OCI-LY1 (cell line): ENCODE measurements at regions not wholly inside any gene's neighbourhood (a gene's known extent, or its start where the extent isn't known, plus 50 kb on each side); places are given as distances from the start of the nearest gene placed in this dataset.

Experiments used
- H2AFZ ChIP-seq: fragments of 200-600 bp; sonication (generic), shearing (Covaris generic); 2 replicates; pipeline ENCODE4 v1.6.0; 2014; ENCODE audit warnings: antibody characterized with exemption, mild to moderate bottlenecking, low read length
- H3F3A ChIP-seq: fragments of 200-600 bp; sonication (generic), shearing (Covaris generic); 2 replicates; pipeline ENCODE4 v1.6.0; 2014; ENCODE audit warnings: mild to moderate bottlenecking, antibody characterized with exemption, low read length, moderate library complexity; ENCODE audit not compliant: insufficient read depth
- H3K27ac ChIP-seq: fragments of 200-600 bp; sonication (generic); 2 replicates; pipeline ENCODE4 v1.5.1; 2014; ENCODE audit warnings: low read length, mixed run types, mild to moderate bottlenecking, low read depth; ENCODE audit not compliant: poor library complexity, severe bottlenecking
- H3K27me3 ChIP-seq: fragments of 200-600 bp; sonication (generic); 2 replicates; pipeline ENCODE4 v1.6.0; 2014; ENCODE audit warnings: antibody characterized with exemption, mild to moderate bottlenecking, low read length, moderate library complexity; ENCODE audit not compliant: insufficient read depth
- H3K36me3 ChIP-seq: fragments of 200-600 bp; sonication (generic); 2 replicates; pipeline ENCODE4 v1.6.1; 2014; ENCODE audit warnings: mild to moderate bottlenecking, antibody characterized with exemption, low read length, moderate library complexity, mixed read lengths; ENCODE audit not compliant: insufficient read depth
- H3K4me1 ChIP-seq: fragments of 200-600 bp; sonication (generic); 2 replicates; pipeline ENCODE4 v1.5.1; 2014; ENCODE audit warnings: mild to moderate bottlenecking, low read length, moderate library complexity; ENCODE audit not compliant: insufficient read depth, severe bottlenecking
- H3K4me2 ChIP-seq: fragments of 200-600 bp; sonication (generic), shearing (Covaris generic); 2 replicates; pipeline ENCODE4 v1.6.1; 2014; ENCODE audit warnings: low read length
- H3K4me3 ChIP-seq: fragments of 200-600 bp; sonication (generic); 2 replicates; pipeline ENCODE4 v1.5.1; 2014; ENCODE audit warnings: low read length, low read depth, mild to moderate bottlenecking, mixed read lengths; ENCODE audit not compliant: poor library complexity, severe bottlenecking
- H3K79me2 ChIP-seq: fragments of 200-600 bp; shearing (Covaris generic); 2 replicates; pipeline ENCODE4 v1.6.1; 2016; ENCODE audit warnings: mixed run types, low read length, mixed read lengths; ENCODE audit not compliant: insufficient read depth
- H3K9ac ChIP-seq: fragments of 200-600 bp; sonication (generic), shearing (Covaris generic); 2 replicates; pipeline ENCODE4 v1.6.1; 2014; ENCODE audit warnings: mild to moderate bottlenecking, low read length, mixed read lengths
- H3K9me2 ChIP-seq: fragments of 200-600 bp; sonication (generic), shearing (Covaris generic); 2 replicates; pipeline ENCODE4 v1.6.1; 2014; ENCODE audit warnings: low read depth, mild to moderate bottlenecking, low read length, mixed read lengths
- H3K9me3 ChIP-seq: fragments of 200-600 bp; shearing (Covaris generic); 2 replicates; pipeline ENCODE4 v1.6.1; 2014; ENCODE audit warnings: low read length, mixed read lengths
- H4K20me1 ChIP-seq: fragments of 200-600 bp; sonication (generic), shearing (Covaris generic); 2 replicates; pipeline ENCODE4 v1.6.0; 2016; ENCODE audit warnings: mild to moderate bottlenecking, low read length; ENCODE audit not compliant: insufficient read depth
- EZH2 ChIP-seq: fragments of 200-600 bp; sonication (generic), shearing (Covaris generic); IDR thresholded peaks from 2 replicates; pipeline ENCODE4 v1.8.0; 2017; ENCODE audit warnings: borderline replicate concordance, mixed run types, mild to moderate bottlenecking, antibody characterized with exemption, low read length, moderate library complexity, mixed read lengths
- TF ChIP-seq, protein P1 (sequence below): fragments of 200-600 bp; sonication (generic), shearing (Covaris generic); IDR thresholded peaks from 2 replicates; pipeline ENCODE4 v1.5.1; 2017; ENCODE audit warnings: mild to moderate bottlenecking, antibody characterized with exemption, low read length, moderate library complexity, mixed read lengths

DNA sequence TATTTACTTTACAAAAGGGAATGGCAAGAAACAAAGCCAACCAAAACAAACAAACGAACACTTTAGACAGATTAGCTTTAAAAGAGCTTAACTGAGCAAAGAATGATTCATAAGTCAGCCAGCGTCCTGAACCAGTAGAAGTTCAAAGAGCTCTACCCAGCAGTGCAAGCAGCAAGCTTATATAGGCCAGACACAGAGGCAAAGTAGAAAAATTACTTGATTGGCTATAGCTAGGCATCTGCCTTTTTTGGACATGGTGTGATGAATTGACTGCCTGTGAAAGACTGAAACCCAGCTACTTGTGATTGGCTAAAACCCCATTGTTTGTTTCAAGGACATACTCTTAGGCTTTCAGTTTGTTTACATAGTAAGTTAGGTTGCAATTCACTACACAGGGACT, 2120.0 kb upstream of the RAG2 start:
- no peak overlapping the region for H3K4me3 ChIP-seq
- H2AFZ ChIP-seq: no peak overlapping the region
- TF ChIP-seq, protein P1, sequence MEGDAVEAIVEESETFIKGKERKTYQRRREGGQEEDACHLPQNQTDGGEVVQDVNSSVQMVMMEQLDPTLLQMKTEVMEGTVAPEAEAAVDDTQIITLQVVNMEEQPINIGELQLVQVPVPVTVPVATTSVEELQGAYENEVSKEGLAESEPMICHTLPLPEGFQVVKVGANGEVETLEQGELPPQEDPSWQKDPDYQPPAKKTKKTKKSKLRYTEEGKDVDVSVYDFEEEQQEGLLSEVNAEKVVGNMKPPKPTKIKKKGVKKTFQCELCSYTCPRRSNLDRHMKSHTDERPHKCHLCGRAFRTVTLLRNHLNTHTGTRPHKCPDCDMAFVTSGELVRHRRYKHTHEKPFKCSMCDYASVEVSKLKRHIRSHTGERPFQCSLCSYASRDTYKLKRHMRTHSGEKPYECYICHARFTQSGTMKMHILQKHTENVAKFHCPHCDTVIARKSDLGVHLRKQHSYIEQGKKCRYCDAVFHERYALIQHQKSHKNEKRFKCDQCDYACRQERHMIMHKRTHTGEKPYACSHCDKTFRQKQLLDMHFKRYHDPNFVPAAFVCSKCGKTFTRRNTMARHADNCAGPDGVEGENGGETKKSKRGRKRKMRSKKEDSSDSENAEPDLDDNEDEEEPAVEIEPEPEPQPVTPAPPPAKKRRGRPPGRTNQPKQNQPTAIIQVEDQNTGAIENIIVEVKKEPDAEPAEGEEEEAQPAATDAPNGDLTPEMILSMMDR: no peak
- TF ChIP-seq EZH2: no peak
- no peak overlapping the region for H3K27ac ChIP-seq
- H3K27me3 ChIP-seq: no peaks in the 10 kb centered on the region
- H3K9me3 ChIP-seq: no peaks in the 10 kb centered on the region
- no peaks in the 10 kb centered on the region for H3K79me2 ChIP-seq
- no peaks in the 10 kb centered on the region for H3K4me1 ChIP-seq
- H3K36me3 ChIP-seq: no peaks in the 10 kb centered on the region
- H4K20me1 ChIP-seq: no peaks in the 10 kb centered on the region
- no peaks in the 10 kb centered on the region for H3K9me2 ChIP-seq
- no peaks in the 10 kb centered on the region for H3F3A ChIP-seq
- H3K9ac ChIP-seq: no peak overlapping the region
- H3K4me2 ChIP-seq: no peak overlapping the region

DNA sequence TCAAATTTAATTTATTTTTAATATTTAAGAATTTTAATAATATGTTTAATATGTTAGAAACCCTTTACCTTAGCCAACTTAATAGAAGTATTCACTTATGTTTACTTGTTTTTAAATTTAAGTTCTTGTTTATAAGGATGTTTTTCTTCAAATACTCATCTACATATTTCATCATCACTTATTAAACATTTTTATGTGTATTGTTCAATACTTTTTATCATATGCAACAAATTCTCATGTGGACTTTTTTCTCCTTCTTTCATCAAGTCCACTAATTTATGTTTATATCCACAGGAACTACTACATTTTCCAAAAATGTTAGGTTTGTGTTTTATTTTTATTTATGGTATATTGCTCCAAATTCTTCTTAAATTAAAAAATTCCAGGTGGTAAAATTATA, 2113.1 kb upstream of the RAG2 start:
- H3K9me2 ChIP-seq: no peaks in the 10 kb centered on the region
- H3K27me3 ChIP-seq: no peaks in the 10 kb centered on the region
- TF ChIP-seq, protein P1: no peak
- no peak for TF ChIP-seq EZH2
- no peaks in the 10 kb centered on the region for H3K4me1 ChIP-seq
- no peaks in the 10 kb centered on the region for H4K20me1 ChIP-seq
- H3K9ac ChIP-seq: no peak overlapping the region
- H3F3A ChIP-seq: no peaks in the 10 kb centered on the region
- H3K36me3 ChIP-seq: no peaks in the 10 kb centered on the region
- no peak overlapping the region for H3K4me3 ChIP-seq
- H3K79me2 ChIP-seq: no peaks in the 10 kb centered on the region
- H3K27ac ChIP-seq: no peak overlapping the region
- H2AFZ ChIP-seq: no peak overlapping the region
- H3K4me2 ChIP-seq: no peak overlapping the region
- no peaks in the 10 kb centered on the region for H3K9me3 ChIP-seq

DNA sequence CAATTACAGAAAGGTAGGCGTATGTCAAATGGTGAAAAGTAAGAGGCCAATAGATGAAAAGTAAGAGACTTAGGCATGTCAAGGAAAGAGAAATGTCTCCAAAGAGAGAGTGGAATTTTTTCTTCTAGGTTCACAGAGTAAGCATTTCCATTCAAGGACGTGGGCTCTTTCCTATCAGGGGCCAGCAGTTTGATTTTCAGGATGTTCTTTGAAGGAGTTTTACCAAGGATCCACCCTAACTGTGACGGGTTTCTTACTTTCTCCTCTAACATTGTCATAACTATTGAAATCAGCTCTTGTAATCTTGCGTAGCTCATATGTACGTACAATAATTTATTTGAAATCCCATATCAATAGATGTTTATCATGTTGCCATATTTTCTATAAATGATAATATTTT, 2112.2 kb upstream of the RAG2 start:
- Histone ChIP-seq H3K4me3 (no peak overlapping the region), H2AFZ (no peak overlapping the region), H3K4me1 (no peaks in the 10 kb centered on the region), H3K9ac (no peak overlapping the region), H3K9me2 (no peaks in the 10 kb centered on the region), H3K4me2 (no peak overlapping the region), H4K20me1 (no peaks in the 10 kb centered on the region), H3K27ac (no peak overlapping the region), H3F3A (no peaks in the 10 kb centered on the region), H3K27me3 (no peaks in the 10 kb centered on the region), H3K79me2 (no peaks in the 10 kb centered on the region), H3K9me3 (no peaks in the 10 kb centered on the region), H3K36me3 (no peaks in the 10 kb centered on the region)
- TF ChIP-seq, protein P1: no peak
- no peak for TF ChIP-seq EZH2
